GM23338 (cell line): ENCODE measurements at regions not wholly inside any gene's neighbourhood (a gene's known extent, or its start where the extent isn't known, plus 50 kb on each side); places are given as distances from the start of the nearest gene placed in this dataset.

Experiments
- ATAC-seq: fragments of 200-7000 bp; cut with Tn5 transposase; 3 replicates; pipeline ENCODE4 v1.9.1; 2020
- DNase-seq: peaks from one replicate; pipeline ENCODE4 v3.0.0-alpha.2; 2015; ENCODE audit warnings: low spot score
- H2AFZ ChIP-seq: fragments of 200-600 bp; sonication (generic); 2 replicates; pipeline ENCODE4 v1.8.0; 2016; ENCODE audit warnings: antibody characterized with exemption, mild to moderate bottlenecking, moderate library complexity
- H3F3A ChIP-seq: fragments of 200-600 bp; sonication (generic); replicated peaks from 2 replicates; pipeline ENCODE4 v1.8.0; 2017; ENCODE audit warnings: antibody characterized with exemption, mixed run types, low read depth
- H3K27ac ChIP-seq: fragments of 200-600 bp; sonication (generic); 2 replicates; pipeline ENCODE4 v1.6.1; 2016; ENCODE audit warnings: low read depth
- H3K27me3 ChIP-seq: fragments of 200-600 bp; sonication (generic); 2 replicates; pipeline ENCODE4 v1.8.0; 2016; ENCODE audit warnings: mild to moderate bottlenecking, mixed run types, moderate library complexity; ENCODE audit not compliant: insufficient read depth
- H3K36me3 ChIP-seq: fragments of 200-600 bp; sonication (generic); 2 replicates; pipeline ENCODE4 v1.8.0; 2016; ENCODE audit warnings: mild to moderate bottlenecking; ENCODE audit not compliant: insufficient read depth
- H3K4me1 ChIP-seq: fragments of 200-600 bp; sonication (generic); 2 replicates; pipeline ENCODE4 v1.8.0; 2016; ENCODE audit warnings: mild to moderate bottlenecking, moderate library complexity; ENCODE audit not compliant: insufficient read depth
- H3K4me2 ChIP-seq: fragments of 200-600 bp; sonication (generic); 2 replicates; pipeline ENCODE4 v1.7.1; 2017; ENCODE audit warnings: mixed run types
- H3K4me3 ChIP-seq: fragments of 200-600 bp; sonication (generic); 2 replicates; pipeline ENCODE4 v1.6.1; 2016; ENCODE audit warnings: mixed run types
- H3K79me2 ChIP-seq: fragments of 200-600 bp; sonication (generic); replicated peaks from 2 replicates; pipeline ENCODE4 v1.8.0; 2017; ENCODE audit warnings: mild to moderate bottlenecking; ENCODE audit not compliant: insufficient read depth
- H3K9me2 ChIP-seq: fragments of 200-600 bp; sonication (generic); 2 replicates; pipeline ENCODE4 v1.8.0; 2017; ENCODE audit not compliant: insufficient read depth
- H4K20me1 ChIP-seq: fragments of 200-600 bp; sonication (generic); replicated peaks from 2 replicates; pipeline ENCODE4 v1.8.0; 2017; ENCODE audit warnings: mild to moderate bottlenecking; ENCODE audit not compliant: insufficient read depth
- H3K27ac Mint-ChIP-seq: 2 replicates; pipeline ENCODE4 v1.8.0; 2020; ENCODE audit warnings: inconsistent platforms, mild to moderate bottlenecking, moderate library complexity, mixed read lengths
- H3K27me3 Mint-ChIP-seq: 3 replicates; pipeline ENCODE4 v1.8.0; 2022; ENCODE audit warnings: low read depth, mild to moderate bottlenecking, moderate library complexity, mixed read lengths, inconsistent platforms; ENCODE audit not compliant: insufficient read depth, poor library complexity
- H3K36me3 Mint-ChIP-seq: 3 replicates; pipeline ENCODE4 v1.8.0; 2021; ENCODE audit warnings: low read depth, mild to moderate bottlenecking, inconsistent platforms, moderate library complexity, mixed read lengths
- H3K4me1 Mint-ChIP-seq: 3 replicates; pipeline ENCODE4 v1.8.0; 2020; ENCODE audit warnings: mild to moderate bottlenecking, inconsistent platforms, mixed read lengths
- H3K4me3 Mint-ChIP-seq: 3 replicates; pipeline ENCODE4 v1.8.0; 2021; ENCODE audit warnings: moderate library complexity, mild to moderate bottlenecking, inconsistent platforms, mixed read lengths
- H3K9me3 Mint-ChIP-seq: 3 replicates; pipeline ENCODE4 v1.8.0; 2020; ENCODE audit warnings: moderate library complexity, mild to moderate bottlenecking, inconsistent platforms, mixed read lengths
- CREB1 ChIP-seq: fragments of 250-450 bp; sonication (Bioruptor Pico); IDR thresholded peaks from 2 replicates; pipeline ENCODE4 v1.5.0; 2020; ENCODE audit warnings: low read depth, mild to moderate bottlenecking, moderate library complexity
- CTCF ChIP-seq, 2 experiments: fragments of 200-600 bp in 1 of 2; sonication (generic) in 1 of 2; conservative IDR thresholded peaks; 2 replicates each; pipeline versions ENCODE4 v1.5.1 to v1.6.1; 2016 to 2017; ENCODE audit warnings: antibody characterized with exemption in 2 of 2, low read depth in 2 of 2, mild to moderate bottlenecking in 2 of 2, moderate library complexity in 1 of 2
- ETS1 ChIP-seq: IDR thresholded peaks from 2 replicates; pipeline ENCODE4 v1.6.1; 2016; ENCODE audit warnings: antibody characterized with exemption
- EZH2phosphoT487 ChIP-seq: fragments of 200-600 bp; sonication (generic); IDR thresholded peaks from one replicate; pipeline ENCODE4 v1.8.1; 2018; ENCODE audit warnings: antibody characterized with exemption; ENCODE audit not compliant: unreplicated experiment
- JUNB ChIP-seq: IDR thresholded peaks from one replicate; pipeline ENCODE4 v1.6.1; 2016; ENCODE audit warnings: antibody characterized with exemption; ENCODE audit not compliant: unreplicated experiment
- NANOG ChIP-seq: IDR thresholded peaks from 2 replicates; pipeline ENCODE4 v1.6.1; 2016; ENCODE audit warnings: antibody characterized with exemption, borderline replicate concordance
- POLR2AphosphoS5 ChIP-seq: IDR thresholded peaks from 2 replicates; pipeline ENCODE4 v1.6.1; 2016; ENCODE audit warnings: antibody characterized with exemption, low read depth
- ZNF114 ChIP-seq: fragments of 250-450 bp; sonication (Bioruptor Pico); IDR thresholded peaks from 2 replicates; pipeline ENCODE4 v1.5.0; 2020; ENCODE audit warnings: mild to moderate bottlenecking, moderate library complexity
- ZNF331 ChIP-seq: fragments of 250-450 bp; sonication (Bioruptor Pico); IDR thresholded peaks from 2 replicates; pipeline ENCODE4 v1.5.0; 2020; ENCODE audit warnings: low read depth, mild to moderate bottlenecking, moderate library complexity
- ZNF462 ChIP-seq: fragments of 250-450 bp; sonication (Bioruptor Pico); IDR thresholded peaks from 2 replicates; pipeline ENCODE4 v1.5.0; 2020; ENCODE audit warnings: mild to moderate bottlenecking, moderate library complexity

- no peak for TF ChIP-seq CTCF (conservative IDR thresholded peaks at IDR 0.05; ENCODE audit: low read depth in 2 of 2)
- TF ChIP-seq CREB1 = no peak
- no peak for TF ChIP-seq ETS1
Observed at GRCh38 chr11:69350596-69350995, 56.6 kb downstream of the MYEOV start (continued).

GRCh38 chr11:69351460-69351859, 57.5 kb downstream of the MYEOV start:
- no peak overlapping the region for H3K27ac ChIP-seq
- H3K27me3 Mint-ChIP-seq = no peaks in the 10 kb centered on the region
- TF ChIP-seq ZNF462 (CRISPR knock-in tag) (no peak), ETS1 (no peak), NANOG (no peak), POLR2AphosphoS5 (no peak), CTCF (conservative IDR thresholded peaks at IDR 0.05; ENCODE audit: low read depth in 2 of 2) (no peak), JUNB (no peak), ZNF114 (CRISPR knock-in tag) (no peak), ZNF331 (CRISPR knock-in tag) (no peak), EZH2phosphoT487 (no peak)

More at GRCh38 chr11:69351460-69351859, 57.5 kb downstream of the MYEOV start:
- Mint-ChIP-seq H3K4me1 (no peaks in the 10 kb centered on the region; the same call in 2 of the 3 replicates), H3K27ac (no peak overlapping the region), H3K4me3 (no peak overlapping the region), H3K36me3 (peaks cover 3% of the 10 kb centered on the region; the same call in 2 of the 3 replicates), H3K9me3 (peaks cover 8% of the 10 kb centered on the region)
- no peaks in the 10 kb centered on the region for H3F3A ChIP-seq
- no peaks in the 10 kb centered on the region for H3K36me3 ChIP-seq
- ATAC-seq (no peak), DNase-seq (no peak)
- H3K79me2 ChIP-seq = no peaks in the 10 kb centered on the region
- H4K20me1 ChIP-seq = no peaks in the 10 kb centered on the region
- H3K4me1 ChIP-seq = no peaks in the 10 kb centered on the region
- H3K27me3 ChIP-seq = no peaks in the 10 kb centered on the region
- H3K9me2 ChIP-seq = no peaks in the 10 kb centered on the region
- no peak overlapping the region for H2AFZ ChIP-seq
- H3K4me2 ChIP-seq = no peak overlapping the region
- H3K4me3 ChIP-seq = no peak overlapping the region
